ENCODE measurements at regions not wholly inside any gene's neighbourhood (a gene's known extent, or its start where the extent isn't known, plus 50 kb on each side); places are given as distances from the start of the nearest gene placed in this dataset.
"Not testable (repeated sequence)": the region's sequence is repeated elsewhere in the genome, so short reads cannot be mapped to it uniquely, and the experiment has no call there.

- Histone ChIP-seq H3K27ac (no peak overlapping the region), H3K27me3 (no peaks in the 10 kb centered on the region), H3K4me1 (no peaks in the 10 kb centered on the region), H3K36me3 (no peaks in the 10 kb centered on the region), H3K9me3 (no peaks in the 10 kb centered on the region), H3K4me3 (no peak overlapping the region)
- in situ Hi-C loops (cut with MboI; ENCODE audit: low sequenced_read_pairs in 4 of 4) = loop anchor here in 1 of 4 donors (25.0 kb wide), 1 partner anchor 410 kb away; no protein-coding TSS in a partner anchor
- DNase-seq (no peak), ATAC-seq (no peak)
- intact Hi-C loops (cut with DNase I; ENCODE audit: low total_unique reads) = no loop called here
- TF ChIP-seq POLR2A (IDR thresholded peaks at IDR 0.05) (no peak), CTCF (IDR thresholded peaks at IDR 0.05 in 4 of 5, conservative IDR thresholded peaks at IDR 0.05 in 1 of 5) (no peak)
Measured at GRCh38 chr4:181127171-181127570, 1116.0 kb upstream of the TENM3 start.

GRCh38 chr4:181130317-181130716, 1112.9 kb upstream of the TENM3 start:
- H3K4me3 ChIP-seq; H3K36me3 ChIP-seq; H3K27me3 ChIP-seq; ATAC-seq; H3K9me3 ChIP-seq; intact Hi-C loops (cut with DNase I; ENCODE audit: low total_unique reads); H3K4me1 ChIP-seq; H3K27ac ChIP-seq; DNase-seq: not testable (repeated sequence)
- in situ Hi-C loops (cut with MboI; ENCODE audit: low sequenced_read_pairs in 4 of 4) = loop anchor here in 1 of 4 donors (25.0 kb wide), 1 partner anchor 407 kb away; no protein-coding TSS in a partner anchor

GRCh38 chr4:181137351-181137750, 1105.9 kb upstream of the TENM3 start:
- no peak for ATAC-seq
- Histone ChIP-seq H3K9me3 (no peaks in the 10 kb centered on the region), H3K4me1 (no peaks in the 10 kb centered on the region), H3K36me3 (no peaks in the 10 kb centered on the region), H3K27me3 (no peaks in the 10 kb centered on the region), H3K27ac (no peak overlapping the region), H3K4me3 (no peak overlapping the region)
- intact Hi-C loops (cut with DNase I; ENCODE audit: low total_unique reads) (no loop called here), in situ Hi-C loops (cut with MboI; ENCODE audit: low sequenced_read_pairs in 4 of 4) (loop anchor here in 1 of 4 donors (25.0 kb wide), 1 partner anchor 400 kb away; no protein-coding TSS in a partner anchor)
- TF ChIP-seq CTCF (IDR thresholded peaks at IDR 0.05 in 4 of 5, conservative IDR thresholded peaks at IDR 0.05 in 1 of 5) = no peak
- no peak for TF ChIP-seq POLR2A (IDR thresholded peaks at IDR 0.05)
- DNase-seq = no peak

- Histone ChIP-seq H3K27me3 (no peaks in the 10 kb centered on the region), H3K27ac (no peak overlapping the region), H3K36me3 (no peaks in the 10 kb centered on the region), H3K4me3 (no peak overlapping the region), H3K4me1 (no peaks in the 10 kb centered on the region), H3K9me3 (no peaks in the 10 kb centered on the region)
- DNase-seq (no peak), ATAC-seq (no peak)
- TF ChIP-seq POLR2A (IDR thresholded peaks at IDR 0.05) (no peak), CTCF (IDR thresholded peaks at IDR 0.05 in 4 of 5, conservative IDR thresholded peaks at IDR 0.05 in 1 of 5) (no peak)
- intact Hi-C loops (cut with DNase I; ENCODE audit: low total_unique reads) (no loop called here), in situ Hi-C loops (cut with MboI; ENCODE audit: low sequenced_read_pairs in 4 of 4) (loop anchor here in 1 of 4 donors (25.0 kb wide), 1 partner anchor 399 kb away; no protein-coding TSS in a partner anchor)
Measured at GRCh38 chr4:181138116-181138515, 1105.1 kb upstream of the TENM3 start.

GRCh38 chr4:181140037-181140603, 1103.1 kb upstream of the TENM3 start:
- Histone ChIP-seq H3K9me3 (no peaks in the 10 kb centered on the region), H3K27ac (no peak overlapping the region), H3K4me3 (no peak overlapping the region), H3K36me3 (no peaks in the 10 kb centered on the region), H3K27me3 (no peaks in the 10 kb centered on the region), H3K4me1 (no peaks in the 10 kb centered on the region)
- DNase-seq (no peak), ATAC-seq (no peak)
- in situ Hi-C loops (cut with MboI; ENCODE audit: low sequenced_read_pairs in 4 of 4) (loop anchor here (5.0 to 25.0 kb wide), 3 partner anchors 385 to 397 kb away; no protein-coding TSS in a partner anchor), intact Hi-C loops (cut with DNase I; ENCODE audit: low total_unique reads) (loop anchor here (5.0 kb wide), 1 partner anchor 1667 kb away; no protein-coding TSS in a partner anchor)
- TF ChIP-seq CTCF (IDR thresholded peaks at IDR 0.05 in 4 of 5, conservative IDR thresholded peaks at IDR 0.05 in 1 of 5) (no peak), POLR2A (IDR thresholded peaks at IDR 0.05) (no peak)

Measured in gastrocnemius medialis (tissue), 4 donors.